Glutamatergic neuron (in vitro differentiated cells): ENCODE measurements at regions not wholly inside any gene's neighbourhood (a gene's known extent, or its start where the extent isn't known, plus 50 kb on each side); places are given as distances from the start of the nearest gene placed in this dataset.
A peak's percentile ranks its signal among the peaks of the same experiment; 100 is the strongest.

Experiments
- DNase-seq: peaks from one replicate; pipeline ENCODE4 v3.0.0; 2022
- H3K27ac Mint-ChIP-seq: one replicate; pipeline ENCODE4 v1.8.0; 2020; ENCODE audit warnings: mild to moderate bottlenecking, mixed read lengths, inconsistent platforms; ENCODE audit not compliant: unreplicated experiment
- H3K27me3 Mint-ChIP-seq: one replicate; pipeline ENCODE4 v1.8.0; 2020; ENCODE audit warnings: mild to moderate bottlenecking, moderate library complexity, mixed read lengths, inconsistent platforms; ENCODE audit not compliant: unreplicated experiment
- H3K36me3 Mint-ChIP-seq: one replicate; pipeline ENCODE4 v1.8.0; 2020; ENCODE audit warnings: mild to moderate bottlenecking, mixed read lengths, inconsistent platforms; ENCODE audit not compliant: unreplicated experiment
- H3K4me1 Mint-ChIP-seq: one replicate; pipeline ENCODE4 v1.8.0; 2020; ENCODE audit warnings: mild to moderate bottlenecking, low read depth, mixed read lengths, inconsistent platforms; ENCODE audit not compliant: unreplicated experiment
- H3K4me3 Mint-ChIP-seq: one replicate; pipeline ENCODE4 v1.8.0; 2020; ENCODE audit warnings: mild to moderate bottlenecking, mixed read lengths, inconsistent platforms; ENCODE audit not compliant: unreplicated experiment
- H3K9me3 Mint-ChIP-seq: one replicate; pipeline ENCODE4 v1.8.0; 2020; ENCODE audit warnings: mild to moderate bottlenecking, moderate library complexity, mixed read lengths, inconsistent platforms; ENCODE audit not compliant: unreplicated experiment
- CTCF ChIP-seq: fragments of 200-600 bp; sonication (generic); IDR thresholded peaks from one replicate; pipeline ENCODE4 v1.5.0; 2021; ENCODE audit not compliant: partially characterized antibody, unreplicated experiment

DNA sequence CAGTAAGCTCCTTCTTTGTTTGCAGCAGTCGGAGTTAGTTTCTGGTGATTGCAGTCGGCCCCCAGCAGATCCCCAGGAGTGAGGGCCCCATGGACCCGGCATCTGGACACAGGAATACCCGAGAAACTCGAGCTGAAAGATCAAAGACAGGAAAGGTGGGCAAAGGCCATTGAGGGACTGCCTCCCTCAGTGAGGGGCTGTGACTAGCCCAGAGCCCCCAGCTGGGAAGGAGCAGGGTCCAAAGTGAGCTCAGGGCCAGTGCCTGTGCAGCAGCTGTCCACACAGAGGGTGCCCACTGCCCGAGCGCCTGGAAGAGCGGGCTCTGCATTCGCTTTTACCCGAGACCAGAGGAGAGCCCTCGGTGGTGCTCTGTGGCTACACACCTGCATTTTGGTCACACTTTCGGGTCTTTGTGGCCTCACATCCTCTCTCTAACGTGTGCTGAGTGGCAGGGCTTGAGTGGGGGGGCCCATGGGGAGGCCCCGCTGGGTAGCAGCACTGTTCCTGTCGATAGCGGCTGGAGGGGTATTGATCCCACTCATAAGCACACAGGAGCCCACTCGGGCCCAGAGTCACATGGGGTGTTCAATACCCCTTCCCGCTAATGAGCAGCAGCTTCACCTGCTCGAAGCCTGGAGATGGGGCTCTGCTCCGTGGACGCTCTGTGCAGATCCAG is 532.9 kb downstream of the TBC1D22A start:
- Mint-ChIP-seq H3K27ac (no peak overlapping the region), H3K4me1 (no peaks in the 10 kb centered on the region), H3K9me3 (peaks cover 42% of the 10 kb centered on the region), H3K4me3 (no peak overlapping the region), H3K27me3 (peaks cover 3% of the 10 kb centered on the region), H3K36me3 (peaks cover 17% of the 10 kb centered on the region)
- DNase-seq = no peak
- TF ChIP-seq CTCF = no peak

GRCh38 chr22:47294576-47294975 is 532.1 kb downstream of the TBC1D22A start:
- no peaks in the 10 kb centered on the region for H3K4me1 Mint-ChIP-seq
- peaks cover 17% of the 10 kb centered on the region for H3K36me3 Mint-ChIP-seq
- H3K9me3 Mint-ChIP-seq = peaks cover 44% of the 10 kb centered on the region
- peaks cover 2% of the 10 kb centered on the region for H3K27me3 Mint-ChIP-seq
- DNase-seq = no peak
- TF ChIP-seq CTCF = no peak
- no peak overlapping the region for H3K4me3 Mint-ChIP-seq
- H3K27ac Mint-ChIP-seq = no peak overlapping the region

DNA sequence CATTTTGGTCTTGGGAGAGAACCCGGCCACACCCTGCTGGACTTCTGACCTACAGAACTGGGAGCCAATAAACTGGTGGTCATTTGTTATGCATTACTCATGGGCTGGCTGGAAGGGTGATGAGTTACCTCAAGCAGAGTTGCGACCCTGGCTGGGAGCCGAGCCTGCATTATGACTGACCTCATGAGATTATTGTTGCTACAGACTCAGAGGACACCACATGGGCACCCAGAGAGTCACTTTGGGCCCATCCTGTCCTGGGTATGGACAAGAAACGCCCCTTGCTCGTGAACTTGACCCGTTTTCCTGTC is 531.7 kb downstream of the TBC1D22A start:
- Mint-ChIP-seq H3K4me1 (no peaks in the 10 kb centered on the region), H3K9me3 (peaks cover 44% of the 10 kb centered on the region), H3K4me3 (no peak overlapping the region), H3K27ac (no peak overlapping the region), H3K27me3 (peaks cover 2% of the 10 kb centered on the region), H3K36me3 (peaks cover 17% of the 10 kb centered on the region)
- DNase-seq = no peak
- TF ChIP-seq CTCF = no peak

DNA sequence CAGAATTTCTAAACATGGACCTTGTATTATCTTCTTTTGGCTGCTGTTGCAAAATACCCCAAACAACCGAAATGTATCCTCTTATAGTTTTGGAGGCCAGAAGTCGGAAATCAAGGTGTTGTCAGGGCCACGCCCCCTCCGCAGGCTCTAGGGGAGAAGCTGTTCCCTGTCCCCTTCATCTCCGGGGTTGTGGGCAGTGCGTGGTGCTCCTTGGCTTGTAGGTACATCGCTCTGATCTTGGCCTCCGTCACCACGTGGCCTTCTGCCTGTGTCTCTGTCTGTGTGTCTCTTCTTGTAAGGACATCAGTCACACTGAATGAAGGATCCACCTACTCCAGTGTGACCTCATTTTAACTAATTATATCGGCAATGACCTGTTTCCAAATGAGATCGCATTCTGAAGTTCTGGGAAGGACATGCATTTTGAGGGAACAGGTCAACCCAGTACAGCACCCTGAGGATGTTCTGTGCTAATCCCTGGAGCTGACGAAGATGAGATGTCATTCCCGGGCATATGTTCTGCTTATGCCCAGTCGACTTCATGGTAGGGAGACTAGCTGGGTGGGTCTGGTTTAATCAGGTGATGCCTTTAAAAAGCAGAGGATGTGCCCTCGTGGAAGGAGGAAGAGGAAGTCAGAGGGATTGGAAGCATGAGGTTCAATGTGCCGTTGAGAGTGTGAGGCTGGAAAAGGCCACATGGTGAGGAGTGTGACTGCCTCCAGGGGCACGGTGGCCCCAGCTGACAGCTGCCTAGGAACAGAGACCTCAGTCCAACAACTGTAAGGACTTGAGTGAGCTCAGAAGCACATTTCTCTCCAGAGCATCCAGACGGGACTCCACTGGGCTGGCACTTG is 531.1 kb downstream of the TBC1D22A start:
- Mint-ChIP-seq H3K27me3 (peaks cover 2% of the 10 kb centered on the region), H3K27ac (peak overlapping the region; percentile 14), H3K9me3 (peaks cover 39% of the 10 kb centered on the region), H3K4me1 (no peaks in the 10 kb centered on the region), H3K36me3 (peaks cover 17% of the 10 kb centered on the region), H3K4me3 (no peak overlapping the region)
- DNase-seq = no peak
- no peak for TF ChIP-seq CTCF

DNA sequence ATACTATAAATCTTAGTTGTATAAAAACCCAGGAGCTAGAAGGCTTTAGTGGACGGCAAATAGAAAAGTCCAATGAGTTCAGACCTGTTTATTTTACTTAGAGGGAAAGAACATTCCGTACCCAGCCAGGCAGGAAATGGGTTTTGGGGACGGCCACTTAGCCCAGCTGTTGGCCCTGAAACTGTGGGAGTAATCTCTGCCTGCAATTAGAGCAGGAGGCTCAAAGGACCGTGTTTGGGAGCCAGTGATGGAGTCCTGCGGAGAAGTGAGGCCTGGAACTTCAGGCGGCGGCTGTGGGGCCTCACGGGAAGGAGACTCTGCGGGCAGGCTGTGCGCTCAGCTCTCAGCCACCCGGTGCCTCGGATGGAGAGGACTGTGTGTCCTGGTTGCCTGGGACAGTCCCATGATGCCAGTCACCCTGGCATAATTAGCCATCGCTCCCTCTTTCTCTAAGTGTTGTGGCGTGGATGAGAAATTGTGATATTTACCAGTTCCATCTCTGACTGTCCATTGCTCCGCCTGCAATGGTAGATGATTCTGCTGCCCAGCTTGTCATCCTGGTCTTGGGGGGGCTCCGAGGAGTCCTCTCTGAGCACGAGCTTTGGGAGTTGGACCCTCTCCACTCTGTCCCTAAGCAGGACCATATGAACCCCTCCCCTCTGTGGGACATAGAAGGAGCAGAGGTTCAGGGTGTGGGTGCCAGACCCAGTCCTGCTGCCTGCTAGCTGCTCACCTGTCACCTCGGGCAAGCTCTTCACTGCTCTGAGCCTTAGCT is 530.3 kb downstream of the TBC1D22A start:
- Mint-ChIP-seq H3K4me1 (no peaks in the 10 kb centered on the region), H3K36me3 (peaks cover 23% of the 10 kb centered on the region), H3K27me3 (peaks cover 2% of the 10 kb centered on the region), H3K4me3 (no peak overlapping the region), H3K27ac (no peak overlapping the region), H3K9me3 (peaks cover 39% of the 10 kb centered on the region)
- TF ChIP-seq CTCF = no peak
- DNase-seq = no peak
